ENCODE measurements at regions not wholly inside any gene's neighbourhood (a gene's known extent, or its start where the extent isn't known, plus 50 kb on each side); places are given as distances from the start of the nearest gene placed in this dataset.
A peak's percentile ranks its signal among the peaks of the same experiment; 100 is the strongest.

DNA sequence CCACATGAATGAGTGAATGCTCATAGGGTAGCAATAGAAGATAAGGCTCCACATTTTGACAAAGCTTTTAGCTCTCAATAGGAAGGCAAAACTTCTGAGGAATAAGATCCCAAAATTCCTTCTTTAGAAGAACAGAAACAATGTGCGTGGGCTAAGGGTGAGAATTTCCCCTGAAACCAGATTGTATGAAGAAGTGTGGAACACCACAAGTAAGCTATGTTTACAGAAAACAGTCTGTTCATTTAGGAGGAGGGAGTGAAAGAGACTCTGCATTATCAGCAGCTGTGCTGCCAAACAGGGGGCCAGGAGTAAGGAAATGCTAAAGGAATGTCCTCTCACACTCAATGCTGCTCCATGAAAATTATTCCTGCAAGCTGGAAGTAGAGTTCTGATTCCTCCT, 851.6 kb downstream of the CENPC start:
- no peak for DNase-seq (ENCODE audit: low read depth)

DNA sequence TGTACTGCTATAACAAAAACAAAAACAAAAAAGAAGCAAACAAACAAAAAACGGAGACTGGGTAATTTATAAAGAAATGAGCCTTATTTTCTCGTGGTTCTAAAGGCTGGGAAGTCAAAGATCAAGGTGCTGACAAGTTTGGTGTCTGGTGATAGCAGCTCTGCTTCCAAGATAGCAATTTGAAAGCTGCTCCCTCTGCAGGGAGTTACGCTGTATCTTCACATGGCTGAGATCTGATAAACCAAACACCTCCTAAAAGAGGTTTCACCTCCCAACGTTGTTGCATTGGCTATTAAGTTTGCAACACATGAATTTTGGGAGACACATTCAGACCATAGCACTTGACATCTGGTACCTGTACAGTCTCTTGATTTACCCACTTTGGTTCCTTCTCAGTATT, 854.2 kb downstream of the CENPC start:
- no peak for DNase-seq (ENCODE audit: low read depth)

DNA sequence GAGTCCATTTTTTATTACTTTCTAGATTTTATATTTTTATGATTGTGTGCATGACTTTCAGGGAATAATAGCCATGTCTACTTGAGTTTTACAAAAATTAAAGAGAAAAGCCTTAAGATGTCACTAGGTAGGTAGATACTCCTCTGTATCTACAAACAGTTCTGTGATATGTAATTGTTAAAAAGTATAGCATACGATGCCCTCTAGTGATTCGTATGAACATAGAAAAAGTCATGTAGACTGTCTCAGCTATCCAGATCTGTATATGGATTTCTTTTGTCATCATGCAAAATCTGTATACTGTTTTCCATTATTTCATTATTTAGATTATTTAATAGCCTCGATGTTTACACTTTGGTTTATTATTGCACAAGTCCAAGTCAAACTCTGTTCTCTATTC, 856.6 kb downstream of the CENPC start:
- peak; percentile 31 for DNase-seq (ENCODE audit: low read depth)

DNA sequence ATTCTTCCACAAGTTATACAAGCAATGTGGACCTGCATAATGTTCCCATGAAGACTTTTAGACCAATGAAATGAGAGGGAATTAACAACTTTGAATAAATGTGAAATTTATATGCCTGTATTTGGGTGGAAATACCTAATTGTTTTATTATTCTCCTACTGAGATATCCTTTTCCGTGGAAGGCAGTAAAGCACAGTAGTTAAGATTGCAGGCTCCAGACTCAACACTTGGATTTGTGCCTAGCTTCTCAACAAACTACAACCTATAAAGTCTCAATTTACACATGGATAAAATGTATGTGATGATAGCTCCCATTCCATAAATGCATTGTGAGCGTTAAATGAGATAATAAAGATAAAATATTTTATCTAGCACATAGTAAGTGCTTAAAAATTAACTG, 857.8 kb downstream of the CENPC start:
- DNase-seq (ENCODE audit: low read depth) = no peak

DNA sequence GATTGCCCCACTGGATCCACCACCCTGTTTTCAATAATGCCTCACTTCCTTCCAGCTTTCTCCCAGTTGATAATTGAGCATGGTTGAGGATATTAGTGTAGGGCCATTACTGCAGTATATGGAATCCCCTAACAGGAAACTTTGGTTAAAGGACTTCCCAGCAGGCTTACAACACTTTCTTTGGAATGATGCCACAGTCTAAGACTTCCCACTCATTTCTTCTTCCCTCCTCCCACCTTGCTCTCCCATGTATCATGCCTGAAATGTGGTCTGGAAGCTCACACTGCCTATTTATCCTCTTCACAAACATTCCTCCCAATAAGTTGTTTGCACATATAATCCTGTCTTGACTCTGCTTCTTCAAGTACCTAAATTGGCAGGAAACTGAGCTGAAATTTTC, 863.3 kb downstream of the CENPC start:
- DNase-seq (ENCODE audit: low read depth) = peak; percentile 24

DNA sequence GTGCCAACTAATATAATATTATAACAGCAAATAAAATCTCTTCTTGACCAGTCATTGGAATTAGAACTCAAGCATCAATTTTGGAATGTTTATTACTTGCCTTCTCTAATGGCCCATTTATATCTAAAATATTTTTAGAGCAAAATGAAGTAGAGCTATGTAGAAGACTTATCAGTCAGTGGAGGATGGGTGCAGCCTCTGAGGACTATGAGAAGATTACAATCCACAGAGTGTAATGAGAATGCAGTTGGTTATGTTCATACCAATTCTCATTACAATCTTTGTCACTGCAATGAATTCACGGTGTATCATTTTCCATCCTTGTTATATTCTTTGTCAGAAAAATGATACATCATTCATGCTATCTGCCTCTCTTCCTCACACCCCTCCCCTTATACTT, 878.1 kb downstream of the CENPC start:
- no peak for DNase-seq (ENCODE audit: low read depth)

DNA sequence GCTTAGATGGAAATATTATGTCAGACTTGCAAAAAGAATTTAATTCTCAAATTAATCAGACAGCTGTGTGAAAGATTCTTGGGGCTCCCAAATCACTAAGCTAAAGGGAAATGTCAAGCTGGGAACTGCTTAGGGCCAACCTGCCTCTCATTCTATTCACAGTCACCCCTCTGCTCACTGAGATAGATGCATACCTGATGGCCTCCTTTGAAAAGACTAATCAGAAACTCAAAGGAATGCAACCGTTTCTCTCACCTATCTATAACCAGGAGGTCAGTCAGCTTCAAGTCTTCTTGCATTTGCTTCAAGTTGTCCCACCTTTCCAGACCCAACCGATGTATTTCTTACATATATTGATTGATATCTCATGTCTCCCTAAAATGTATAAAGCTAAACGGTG, 882.7 kb downstream of the CENPC start:
- DNase-seq (ENCODE audit: low read depth) = no peak

DNA sequence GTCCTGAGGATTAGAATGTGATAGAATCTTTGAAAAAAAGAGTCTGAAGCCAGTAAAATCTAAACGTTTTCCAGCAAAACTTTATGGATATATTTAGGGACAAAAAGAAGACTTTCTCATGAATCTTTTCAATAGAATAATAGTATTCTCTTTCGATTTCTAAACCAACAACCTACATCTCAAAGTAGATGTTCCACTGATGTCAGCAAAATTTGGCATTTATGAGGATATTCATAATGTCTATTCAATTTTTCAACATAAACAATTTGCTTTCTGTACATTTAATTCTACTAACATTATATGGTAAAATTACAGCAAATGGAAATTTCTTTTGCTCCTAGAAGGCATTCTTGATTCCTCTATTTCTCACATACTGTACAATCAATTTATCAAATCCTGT, 886.5 kb downstream of the CENPC start:
- no peak for DNase-seq (ENCODE audit: low read depth)

DNA sequence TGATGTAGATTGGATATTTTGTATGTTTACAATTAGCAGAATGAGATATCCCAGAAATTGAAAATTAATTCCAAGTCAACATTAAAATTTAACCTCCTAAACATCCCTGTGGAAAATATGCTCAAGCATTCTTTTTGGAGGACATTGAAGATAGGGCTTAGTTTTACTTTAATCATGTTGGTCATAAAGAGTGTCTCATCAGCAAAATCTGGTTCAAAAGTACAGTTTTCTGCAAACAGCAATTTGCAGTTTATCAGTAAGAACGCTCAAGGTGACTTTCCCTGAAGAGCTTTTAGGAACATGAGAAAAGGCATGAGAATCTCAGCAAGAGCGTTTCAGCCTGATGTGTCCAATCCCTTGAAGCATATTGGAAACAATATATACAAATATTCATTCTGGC, 889.8 kb downstream of the CENPC start:
- no peak for DNase-seq (ENCODE audit: low read depth)

DNA sequence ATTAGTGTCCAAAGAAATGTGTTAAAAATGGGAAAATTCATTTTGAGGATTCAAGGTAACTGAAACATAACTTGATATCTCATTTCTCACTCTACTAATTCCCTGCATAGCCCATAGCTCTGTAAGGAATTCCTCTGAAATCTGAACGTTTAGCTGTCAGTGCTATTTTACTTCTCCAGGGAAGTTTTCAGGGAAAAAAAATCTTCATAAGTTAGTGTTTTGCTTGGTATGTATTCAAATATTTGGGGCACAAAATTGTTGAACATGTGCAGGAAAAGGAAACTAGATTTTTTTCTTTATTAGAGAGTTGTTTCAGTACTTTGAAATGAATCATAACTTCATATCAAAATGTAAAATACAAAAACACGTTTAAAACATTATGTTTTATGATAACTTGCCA, 891.4 kb downstream of the CENPC start:
- peak; percentile 28 for DNase-seq (ENCODE audit: low read depth)

DNA sequence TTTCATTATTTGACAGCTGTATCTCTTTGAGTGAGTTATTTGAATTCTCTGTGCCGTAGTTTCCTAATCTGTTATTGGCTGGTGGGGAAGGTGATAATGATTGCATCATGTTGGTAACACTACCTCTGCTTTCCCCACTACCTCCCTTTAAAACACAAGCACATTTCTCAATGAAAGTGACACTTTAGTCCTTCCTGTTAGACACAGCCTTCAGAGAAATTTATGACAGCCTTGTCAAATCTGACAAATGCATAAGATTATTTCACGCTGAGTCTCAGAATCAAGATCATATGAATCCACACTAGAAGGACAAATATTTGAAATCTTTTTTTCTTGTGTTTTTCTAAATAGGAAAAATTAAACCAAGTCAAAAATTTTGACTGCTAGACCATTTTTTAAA, 896.1 kb downstream of the CENPC start:
- DNase-seq (ENCODE audit: low read depth) = no peak

DNA sequence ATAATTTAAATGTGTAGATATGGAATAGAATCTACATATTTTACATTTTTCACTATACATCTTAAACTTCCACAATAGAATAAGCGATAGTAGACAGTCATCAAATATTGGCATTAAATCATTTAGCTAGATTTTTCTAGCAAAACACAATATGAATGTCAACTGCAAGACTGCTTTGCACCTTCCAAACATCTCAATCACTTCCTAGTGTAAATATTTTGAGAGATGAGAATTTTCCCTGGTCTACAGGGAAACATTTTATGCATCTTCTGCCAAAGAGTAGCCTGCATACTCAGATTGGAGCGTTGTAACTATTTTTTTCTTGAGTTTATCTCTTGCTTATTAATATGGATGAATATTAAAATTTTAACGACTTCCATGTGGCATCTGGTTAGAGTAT, 897.4 kb downstream of the CENPC start:
- DNase-seq (ENCODE audit: low read depth) = no peak

DNA sequence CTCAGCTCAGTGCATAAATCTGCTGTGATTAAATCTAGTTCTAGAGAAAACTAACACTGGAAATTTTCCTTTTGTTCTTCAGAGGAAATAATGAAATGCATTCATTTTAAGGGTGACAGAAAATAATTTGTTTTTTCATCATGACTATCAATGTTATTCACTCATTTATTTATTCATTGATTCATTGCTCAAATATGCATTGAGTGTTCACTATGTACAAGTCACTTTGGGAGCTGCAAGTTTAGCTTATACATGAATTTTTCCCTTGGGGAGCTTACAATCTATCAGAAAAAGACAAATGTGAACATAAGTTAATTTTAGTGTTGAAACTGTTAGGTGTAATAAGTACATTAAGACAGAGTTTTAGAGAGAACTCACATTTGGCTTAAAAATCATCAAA, 897.8 kb downstream of the CENPC start:
- DNase-seq (ENCODE audit: low read depth) = no peak

DNA sequence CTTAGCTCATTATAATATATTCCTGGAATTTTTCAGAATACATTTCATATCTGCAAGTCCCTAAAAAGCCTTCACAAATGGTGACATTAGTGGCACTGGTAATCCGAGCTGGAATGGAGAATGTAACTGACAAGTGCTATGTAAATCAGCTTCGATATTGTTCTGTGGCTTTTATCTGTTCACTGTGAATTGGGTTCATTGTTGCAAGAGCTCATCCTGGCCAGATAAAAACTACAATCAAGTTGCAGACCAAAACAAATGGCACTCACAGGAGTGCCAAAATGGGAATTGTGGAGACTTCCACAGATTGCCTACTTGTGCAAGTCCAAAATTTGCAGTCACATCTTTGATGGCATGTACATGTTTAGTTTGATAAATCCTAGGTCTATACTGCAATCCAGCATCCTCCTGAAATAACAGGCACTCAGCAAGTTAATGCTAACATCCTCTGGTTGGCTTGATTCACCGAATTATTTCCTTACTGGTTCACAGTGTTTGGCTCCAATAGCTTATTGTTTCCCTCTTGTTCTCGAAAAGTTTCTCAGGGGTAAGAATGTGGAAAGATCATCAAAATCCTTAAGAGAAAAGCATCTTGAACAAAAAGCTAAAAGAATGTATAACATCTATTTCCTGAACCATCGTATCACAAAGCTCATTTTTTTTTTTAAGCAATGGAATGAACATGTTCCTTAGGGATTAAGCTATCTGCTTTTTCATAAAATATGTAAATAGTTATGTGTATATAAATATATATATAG, 904.9 kb downstream of the CENPC start:
- DNase-seq (ENCODE audit: low read depth) = no peak

DNA sequence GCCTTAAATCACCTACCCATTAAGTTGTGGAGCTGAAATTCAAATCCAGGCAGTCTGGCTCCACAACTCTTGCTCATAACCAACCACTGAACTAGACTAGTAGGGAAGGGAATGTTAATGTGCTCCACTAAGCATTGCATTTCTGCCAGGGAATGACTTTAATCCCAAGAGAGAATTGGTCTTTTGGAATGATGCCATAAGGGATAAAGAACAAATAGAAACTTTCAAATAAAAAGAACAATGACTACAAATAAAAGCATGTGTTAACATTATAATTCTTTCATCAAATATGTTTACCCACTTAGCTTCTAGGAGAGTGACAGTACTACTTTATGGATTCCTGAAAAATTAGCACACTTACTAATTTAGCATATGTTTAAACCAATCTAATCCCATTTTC, 905.9 kb downstream of the CENPC start:
- peak; percentile 53 for DNase-seq (ENCODE audit: low read depth)

DNA sequence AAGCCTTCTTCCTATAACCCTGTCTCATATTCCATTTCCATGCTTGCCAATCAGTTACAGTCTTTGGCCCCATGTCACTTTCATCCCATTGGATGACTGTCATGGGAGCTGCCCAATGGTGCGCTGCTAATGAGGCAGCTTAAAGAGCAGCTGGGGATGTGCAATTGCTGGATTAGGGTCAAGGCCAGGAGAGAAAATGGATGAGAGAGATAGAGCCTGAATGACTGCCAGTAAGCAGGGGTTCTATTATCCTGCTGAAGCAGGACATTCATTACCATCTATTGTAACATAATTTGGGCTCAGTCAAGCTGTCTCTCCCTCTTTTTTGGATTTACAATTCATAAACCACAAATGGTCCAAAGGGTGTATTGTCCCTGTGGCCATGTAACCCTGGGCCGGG, 909.0 kb downstream of the CENPC start:
- no peak for DNase-seq (ENCODE audit: low read depth)

DNA sequence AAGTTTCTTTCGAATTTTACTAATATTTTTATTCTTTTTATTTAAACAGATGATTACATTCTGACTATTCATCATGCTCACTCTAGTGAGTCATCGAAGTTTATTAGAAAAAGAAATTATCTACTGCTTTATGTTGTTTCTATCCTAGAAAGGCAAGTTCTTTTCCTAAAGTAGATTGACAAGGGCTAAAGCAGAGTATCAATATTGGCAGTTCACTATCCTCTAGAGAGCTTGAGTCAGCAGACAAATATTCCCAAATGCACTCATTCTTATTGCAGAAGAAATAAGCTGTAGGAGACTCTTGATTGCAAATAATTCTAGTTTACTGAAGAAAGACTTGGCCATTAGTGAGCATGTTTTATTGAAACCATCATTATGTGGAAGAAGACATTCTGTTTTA, 911.8 kb downstream of the CENPC start:
- peak; percentile 44 for DNase-seq (ENCODE audit: low read depth)

DNA sequence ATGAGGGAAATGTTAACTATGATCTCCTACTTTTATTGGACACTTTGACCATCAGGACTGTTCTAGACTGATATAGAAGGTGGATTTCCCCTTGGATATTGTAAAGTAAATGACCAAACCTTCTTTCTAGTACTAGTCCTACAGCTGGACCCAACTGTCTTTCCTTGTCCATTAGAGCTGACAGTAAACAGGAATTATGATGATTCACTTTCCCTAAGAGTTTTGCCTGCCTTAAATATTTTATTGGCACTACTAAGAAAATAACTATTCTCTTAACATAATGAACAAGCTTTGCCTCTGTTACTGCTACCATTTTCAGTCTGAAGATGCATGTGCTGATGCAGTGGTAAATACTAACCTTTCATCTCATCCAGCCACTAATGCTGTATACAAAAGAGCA, 915.4 kb downstream of the CENPC start:
- no peak for DNase-seq (ENCODE audit: low read depth)

DNA sequence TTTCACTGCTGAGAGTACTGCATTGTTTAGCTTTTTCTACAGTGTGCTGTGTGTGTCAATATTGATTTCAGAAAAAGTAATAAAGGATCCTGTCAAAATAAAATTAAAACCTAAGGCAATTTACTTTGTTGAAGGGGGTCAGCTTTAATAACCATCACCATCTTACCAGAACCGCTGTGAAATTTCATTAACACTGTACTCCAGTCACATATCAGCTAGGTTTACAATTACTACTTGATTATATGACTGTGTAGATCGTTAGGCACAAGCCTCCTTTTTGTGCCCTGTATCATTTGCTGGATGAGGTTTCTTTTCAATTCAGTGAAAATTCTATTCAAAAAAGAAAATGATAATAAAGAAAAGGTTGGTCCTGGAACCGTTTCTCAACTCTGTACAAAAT, 917.2 kb downstream of the CENPC start:
- DNase-seq (ENCODE audit: low read depth) = no peak

DNA sequence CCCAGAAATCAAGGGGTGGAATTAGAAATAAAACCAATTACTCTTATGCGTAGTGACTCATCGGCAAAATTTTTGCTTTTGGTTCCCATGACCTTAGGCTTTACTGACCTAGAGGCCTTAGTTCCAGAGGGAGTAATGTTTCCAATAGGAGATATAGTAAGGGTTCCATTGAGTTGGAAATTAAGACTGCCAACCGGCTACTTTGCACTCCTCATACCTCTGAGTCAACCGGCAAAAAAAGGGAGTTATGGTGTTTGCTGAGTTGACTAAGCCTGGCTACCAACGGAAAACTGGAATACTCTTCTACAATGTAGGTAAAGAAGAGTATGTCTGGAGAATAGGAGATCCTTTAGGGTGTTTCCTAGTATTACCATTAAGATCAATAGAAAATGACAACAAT, 919.8 kb downstream of the CENPC start:
- DNase-seq (ENCODE audit: low read depth) = no peak

DNA sequence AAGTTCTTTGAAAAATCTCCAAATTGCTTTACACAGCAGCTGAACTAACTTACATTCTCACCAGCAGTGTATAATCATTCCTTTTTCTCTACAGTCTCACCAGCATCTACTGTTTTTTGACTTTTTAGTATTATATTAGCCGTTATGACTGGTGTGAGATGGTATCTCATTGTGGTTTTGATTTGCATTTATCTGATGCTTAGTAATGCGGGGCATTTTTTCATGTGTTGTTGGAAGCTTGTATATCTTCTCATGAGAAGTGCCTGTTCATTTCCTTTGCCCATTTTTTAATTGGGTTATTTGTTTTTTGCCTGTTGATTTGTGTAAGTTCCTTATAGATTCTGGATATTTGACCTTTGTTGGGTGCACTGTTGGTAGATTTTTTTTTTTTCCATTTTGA, 931.7 kb downstream of the CENPC start:
- no peak for DNase-seq (ENCODE audit: low read depth)

DNA sequence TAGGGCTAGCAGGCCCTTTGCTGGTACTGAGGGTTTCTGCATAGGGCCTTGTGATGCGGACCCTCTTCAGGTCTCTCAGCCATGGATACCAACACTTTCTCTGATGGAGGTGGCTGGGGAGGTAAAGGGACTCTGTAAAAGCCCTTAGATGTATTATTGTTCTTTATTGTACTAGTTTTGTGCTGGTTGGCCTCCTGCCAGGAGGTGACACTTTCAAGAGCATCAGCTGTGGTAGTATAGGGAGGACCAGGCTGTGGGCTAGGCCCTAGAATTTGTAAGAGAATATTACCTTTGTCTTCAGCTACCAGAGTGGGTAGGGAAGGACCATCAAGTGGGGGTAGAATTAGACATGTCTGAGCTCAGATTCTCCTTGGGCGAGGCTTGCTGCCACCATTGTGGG, 936.3 kb downstream of the CENPC start:
- DNase-seq (ENCODE audit: low read depth) = no peak

DNA sequence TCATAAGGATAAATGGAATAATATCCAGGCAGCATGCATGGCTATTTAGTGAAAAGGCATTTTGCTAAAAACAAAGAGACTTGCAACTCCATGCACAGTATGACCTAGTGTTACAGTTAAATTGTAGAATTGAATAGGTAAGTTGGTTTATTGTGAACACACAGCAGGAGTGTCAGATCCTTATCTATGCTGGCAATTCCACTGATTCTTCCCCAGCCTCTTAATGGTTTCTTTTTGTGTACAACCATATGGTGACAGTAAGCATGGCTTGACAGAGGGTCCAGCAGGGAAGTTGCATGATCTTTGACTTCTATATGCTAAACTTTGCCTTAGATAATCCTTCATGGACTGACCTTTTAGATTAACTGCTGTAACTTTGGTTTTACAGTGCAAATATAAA, 936.6 kb upstream of the EPHA5 start:
- DNase-seq (ENCODE audit: low read depth) = no peak

DNA sequence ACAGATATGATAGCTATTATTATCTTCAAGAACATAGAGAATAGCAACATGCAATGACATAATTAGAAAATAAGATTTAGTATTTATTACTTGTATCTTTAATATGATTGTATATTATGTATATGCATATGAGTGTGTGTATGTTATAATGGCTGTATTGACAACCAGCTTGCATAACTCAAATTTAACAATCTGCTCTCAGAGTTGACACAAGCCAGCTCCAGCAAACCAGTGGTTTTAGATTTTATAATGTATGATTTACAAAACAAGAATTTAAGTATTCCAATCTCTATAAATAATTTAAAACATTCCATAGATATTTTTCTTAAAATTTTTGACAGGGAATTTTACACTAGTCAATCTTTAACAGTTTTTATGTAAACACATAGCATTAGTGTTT, 935.9 kb upstream of the EPHA5 start:
- DNase-seq (ENCODE audit: low read depth) = no peak

DNA sequence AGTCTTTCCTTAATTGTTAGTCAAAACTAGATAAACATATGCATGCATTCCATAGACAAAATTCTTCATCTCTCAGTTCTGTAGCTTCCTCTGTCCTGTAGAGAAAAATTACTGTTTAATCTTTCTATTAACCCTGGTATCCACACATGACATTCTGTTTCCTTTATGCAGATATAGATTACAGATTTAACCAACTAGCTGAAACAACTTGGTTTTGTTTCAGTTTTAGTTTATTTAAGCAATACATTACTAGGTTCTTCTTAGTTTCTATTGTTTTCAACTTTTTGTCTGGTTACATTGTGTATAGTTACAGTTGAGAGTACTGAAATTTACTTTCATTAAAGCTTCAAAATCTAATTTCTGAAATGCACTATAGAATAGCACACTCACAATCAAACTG, 933.9 kb upstream of the EPHA5 start:
- DNase-seq (ENCODE audit: low read depth) = no peak
